GM12891 (cell line): ENCODE measurements at regions not wholly inside any gene's neighbourhood (a gene's known extent, or its start where the extent isn't known, plus 50 kb on each side); places are given as distances from the start of the nearest gene placed in this dataset.

Source experiments
- DNase-seq: peaks from one replicate; pipeline ENCODE4 v3.0.0; 2011; ENCODE audit warnings: low spot score; ENCODE audit not compliant: insufficient read length
- FAIRE-seq: peaks from 2 replicates; lab custom pipeline; 2011; peaks lifted over from hg19 to GRCh38; lab: Jason Lieb, UNC
- PAX5 ChIP-seq: IDR thresholded peaks from 2 replicates; pipeline ENCODE4 v1.6.1; 2011; ENCODE audit warnings: low read length, moderate library complexity, mild to moderate bottlenecking; ENCODE audit not compliant: insufficient read depth, severe bottlenecking
- POLR2A ChIP-seq: IDR thresholded peaks from 2 replicates; pipeline ENCODE4 v1.6.1; 2011; ENCODE audit warnings: low read depth, low read length, control low read depth
- POLR2AphosphoS5 ChIP-seq: IDR thresholded peaks from 2 replicates; pipeline ENCODE4 v1.6.1; 2011; ENCODE audit warnings: low read depth, low read length, control low read depth
- POU2F2 ChIP-seq: IDR thresholded peaks from 2 replicates; pipeline ENCODE4 v1.6.1; 2011; ENCODE audit warnings: low read depth, mild to moderate bottlenecking, control low read depth, low read length, moderate library complexity
- SPI1 ChIP-seq: IDR thresholded peaks from 2 replicates; pipeline ENCODE4 v1.6.1; 2011; ENCODE audit warnings: low read depth, low read length, control low read depth
- TAF1 ChIP-seq: IDR thresholded peaks from 2 replicates; pipeline ENCODE4 v1.6.1; 2011; ENCODE audit warnings: low read depth, low read length, control low read depth

GRCh38 chr18:73777356-73778031 lies 370.1 kb downstream of the FBXO15 start:
- DNase-seq (no peak), FAIRE-seq (no peak)
- TF ChIP-seq SPI1: no peak
- TF ChIP-seq POU2F2: no peak
- no peak for TF ChIP-seq PAX5
- TF ChIP-seq TAF1: no peak

- FAIRE-seq (no peak), DNase-seq (no peak)
- TF ChIP-seq POU2F2: no peak
- no peak for TF ChIP-seq SPI1
- no peak for TF ChIP-seq POLR2AphosphoS5
- TF ChIP-seq PAX5: no peak
- no peak for TF ChIP-seq TAF1
- no peak for TF ChIP-seq POLR2A
These were observed 372.7 kb downstream of the FBXO15 start for GRCh38 chr18:73774811-73775509.

GRCh38 chr18:73768043-73768442 lies 379.6 kb downstream of the FBXO15 start:
- no peak for DNase-seq

GRCh38 chr18:73766910-73767515 lies 380.6 kb downstream of the FBXO15 start:
- no peak for FAIRE-seq
- DNase-seq: no peak

More at GRCh38 chr18:73768043-73768442, 379.6 kb downstream of the FBXO15 start:
- no peak for FAIRE-seq
- TF ChIP-seq TAF1 (no peak), SPI1 (no peak), POLR2A (no peak), PAX5 (no peak), POLR2AphosphoS5 (no peak), POU2F2 (no peak)

GRCh38 chr18:73758446-73758845 lies 389.2 kb downstream of the FBXO15 start:
- no peak for TF ChIP-seq POU2F2
- FAIRE-seq: no peak
- DNase-seq: no peak

More at GRCh38 chr18:73766910-73767515, 380.6 kb downstream of the FBXO15 start:
- TF ChIP-seq POU2F2 (no peak), POLR2A (no peak), SPI1 (no peak), PAX5 (no peak), POLR2AphosphoS5 (no peak), TAF1 (no peak)

GRCh38 chr18:73756256-73757091 lies 391.2 kb downstream of the FBXO15 start:
- no peak for TF ChIP-seq POLR2A
- TF ChIP-seq POLR2AphosphoS5: no peak
- TF ChIP-seq POU2F2: no peak
- no peak for TF ChIP-seq SPI1
- TF ChIP-seq TAF1: no peak
- no peak for TF ChIP-seq PAX5
- FAIRE-seq: no peak
- DNase-seq: no peak

- TF ChIP-seq POU2F2: no peak
- no peak for TF ChIP-seq SPI1
- no peak for TF ChIP-seq PAX5
- TF ChIP-seq POLR2A: no peak
- TF ChIP-seq TAF1: no peak
- no peak for TF ChIP-seq POLR2AphosphoS5
- DNase-seq (no peak), FAIRE-seq (no peak)
These were observed 394.7 kb downstream of the FBXO15 start for GRCh38 chr18:73752965-73753364.

GRCh38 chr18:73752546-73752945 lies 395.1 kb downstream of the FBXO15 start:
- TF ChIP-seq POU2F2: no peak
- TF ChIP-seq POLR2A: no peak
- TF ChIP-seq PAX5: no peak
- TF ChIP-seq POLR2AphosphoS5: no peak
- no peak for TF ChIP-seq TAF1
- TF ChIP-seq SPI1: no peak
- DNase-seq (no peak), FAIRE-seq (no peak)

GRCh38 chr18:73750052-73750451 lies 397.6 kb downstream of the FBXO15 start:
- DNase-seq: no peak
- TF ChIP-seq POU2F2: no peak
- TF ChIP-seq POLR2AphosphoS5: no peak
- no peak for TF ChIP-seq POLR2A
- TF ChIP-seq PAX5: no peak
- TF ChIP-seq SPI1: no peak
- TF ChIP-seq TAF1: no peak
- FAIRE-seq: no peak
